Motor neuron (in vitro differentiated cells): ENCODE measurements at regions not wholly inside any gene's neighbourhood (a gene's known extent, or its start where the extent isn't known, plus 50 kb on each side); places are given as distances from the start of the nearest gene placed in this dataset.

ENCODE experiments used
- ATAC-seq, 8 experiments: fragments of 200-7000 bp; cut with Tn5 transposase; replicated peaks in 6 of 8; 2 replicates each; pipeline ENCODE4 v1.8.0; 2021; ENCODE audit warnings: mild to moderate bottlenecking in 8 of 8, moderate library complexity in 8 of 8
- H3K27ac ChIP-seq, 2 donors: fragments of 250-450 bp; sonication (Bioruptor Pico); 2 replicates each; pipeline ENCODE4 v1.9.0; 2021; ENCODE audit warnings: antibody characterized with exemption in 2 of 2, mild to moderate bottlenecking in 2 of 2, moderate library complexity in 1 of 2
- H3K4me1 ChIP-seq, 2 donors: fragments of 250-450 bp; sonication (Bioruptor Pico); replicated peaks in 1 of 2; 2 replicates each; pipeline ENCODE4 v1.6.1; 2021; ENCODE audit warnings: antibody characterized with exemption in 2 of 2, mild to moderate bottlenecking in 2 of 2, moderate library complexity in 1 of 2
- H3K4me3 ChIP-seq, 5 donors: fragments of 250-450 bp; sonication (Bioruptor Pico); 2 replicates each; pipeline ENCODE4 v1.9.0; 2021; ENCODE audit warnings: antibody characterized with exemption in 5 of 5, mild to moderate bottlenecking in 5 of 5, moderate library complexity in 4 of 5
- WGBS, 10 experiments: fragments of 450-650 bp; shearing (Covaris generic); methylation state at CpG; one replicate each; pipeline ENCODE4 v1.0.0; 2022; 5-methylcytosine and 5-hydroxymethylcytosine counted together
- in situ Hi-C, 9 experiments: fragments of 400-800 bp; cut with MboI; loops; one replicate each; pipeline ENCODE4 v1.15.0; 2021; ENCODE audit warnings: low sequenced_read_pairs in 9 of 9, low pct_unique_long_range_greater_than_20kb in 2 of 9; ENCODE audit not compliant: unreplicated experiment in 9 of 9

DNA sequence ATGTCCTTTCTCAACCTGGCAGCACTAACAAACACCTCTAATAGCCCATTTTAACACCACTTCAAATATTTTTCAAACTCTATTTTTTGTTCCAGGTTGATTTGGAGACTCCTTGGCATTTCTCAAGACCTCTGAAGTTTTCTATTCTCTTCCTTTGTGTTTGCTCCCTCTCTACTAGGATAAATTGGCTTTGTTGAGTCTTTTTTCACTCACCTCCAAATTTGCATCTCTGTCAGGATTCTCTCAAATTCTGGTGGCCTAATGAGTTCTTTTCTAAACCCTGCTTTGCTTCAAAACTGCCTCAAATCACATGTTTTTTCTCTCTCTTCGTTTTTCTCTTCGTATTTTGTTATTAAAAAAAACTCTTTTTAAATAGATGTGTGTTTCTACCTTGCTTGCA is 582.2 kb upstream of the ADGRL4 start:
- ATAC-seq = no peak

DNA sequence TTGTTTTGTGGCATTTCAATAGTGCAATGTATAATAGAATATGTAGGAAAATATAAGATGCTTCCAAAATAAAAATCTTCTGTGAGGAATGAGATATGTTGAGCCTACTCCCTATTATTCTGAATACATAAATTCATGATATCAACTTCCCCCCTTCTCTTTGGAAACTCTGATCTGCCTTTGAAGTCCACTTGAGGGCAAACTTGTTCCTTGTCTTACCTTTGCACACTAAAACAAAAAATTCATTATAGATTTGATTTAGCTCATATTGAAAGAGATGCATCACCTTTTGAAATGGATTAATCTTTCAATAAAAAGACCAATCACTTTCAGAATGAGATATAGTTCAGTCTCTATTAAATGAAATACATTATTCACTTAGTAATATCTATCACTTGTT is 580.7 kb upstream of the ADGRL4 start:
- no peak for ATAC-seq
- in situ Hi-C loops = no loop called here
- no peak overlapping the region for H3K4me3 ChIP-seq
- no peak overlapping the region for H3K27ac ChIP-seq
- no peaks in the 10 kb centered on the region for H3K4me1 ChIP-seq

More for the DNA sequence above, 582.2 kb upstream of the ADGRL4 start:
- no peak overlapping the region for H3K4me3 ChIP-seq
- in situ Hi-C loops = no loop called here
- WGBS, 10 experiments = 0 to 76% (median 22%) methylated on average over 1 to 2 of the region's 2 CpGs
- H3K4me1 ChIP-seq = no peaks in the 10 kb centered on the region
- H3K27ac ChIP-seq = no peak overlapping the region

DNA sequence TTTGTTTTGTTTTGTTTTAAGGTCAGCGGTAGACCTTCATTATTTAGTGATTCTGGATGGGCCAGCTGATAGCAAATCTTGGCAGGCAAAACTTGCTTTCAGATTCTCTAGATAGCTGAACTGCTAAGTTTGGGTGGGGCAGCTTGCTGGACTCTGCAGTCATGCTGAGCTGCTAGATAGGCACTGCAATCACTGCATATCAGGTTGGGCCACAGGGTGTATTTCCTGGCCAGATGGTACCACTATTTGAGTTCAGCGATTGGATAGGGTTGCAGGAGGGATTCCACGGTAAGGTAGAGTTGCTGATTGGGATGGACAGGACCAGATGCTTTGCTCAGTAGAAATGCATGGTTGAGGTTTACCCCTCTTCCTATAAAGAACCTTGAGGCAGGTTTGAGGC is 579.3 kb upstream of the ADGRL4 start:
- 47 to 100% (median 90%) methylated on average over 1 to 3 of the region's 3 CpGs; no CpG with 5 or more reads in 1 of the 10 experiments for WGBS, 10 experiments
- H3K4me3 ChIP-seq = no peak overlapping the region
- in situ Hi-C loops = no loop called here
- ATAC-seq = peak in 2 of 8 experiments; percentile 58 to 84
- no peak overlapping the region for H3K27ac ChIP-seq
- H3K4me1 ChIP-seq = no peaks in the 10 kb centered on the region

DNA sequence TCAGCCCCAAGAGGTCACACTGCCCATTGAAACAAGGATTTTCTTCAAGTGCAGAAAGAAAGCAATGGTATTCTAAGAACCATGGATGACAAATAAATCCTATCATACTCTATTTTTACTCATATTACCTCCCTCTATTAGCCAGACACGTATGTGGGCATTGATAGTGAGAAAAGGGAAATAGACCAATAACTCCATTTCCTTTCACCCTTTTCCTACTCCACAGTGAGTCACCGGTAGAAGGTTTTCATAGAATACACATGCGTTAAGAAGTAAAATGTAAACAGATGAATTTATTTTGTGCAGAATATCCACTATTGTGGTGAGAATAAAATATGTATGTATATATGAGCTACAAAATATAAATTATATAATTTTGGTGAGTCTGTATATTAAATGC is 568.9 kb upstream of the ADGRL4 start:
- H3K4me3 ChIP-seq = no peak overlapping the region
- no peak for ATAC-seq
- H3K4me1 ChIP-seq = no peaks in the 10 kb centered on the region
- H3K27ac ChIP-seq = no peak overlapping the region
- 35 to 100% (median 80%) methylated on average over 2 to 3 of the region's 3 CpGs for WGBS, 10 experiments
- in situ Hi-C loops = no loop called here

DNA sequence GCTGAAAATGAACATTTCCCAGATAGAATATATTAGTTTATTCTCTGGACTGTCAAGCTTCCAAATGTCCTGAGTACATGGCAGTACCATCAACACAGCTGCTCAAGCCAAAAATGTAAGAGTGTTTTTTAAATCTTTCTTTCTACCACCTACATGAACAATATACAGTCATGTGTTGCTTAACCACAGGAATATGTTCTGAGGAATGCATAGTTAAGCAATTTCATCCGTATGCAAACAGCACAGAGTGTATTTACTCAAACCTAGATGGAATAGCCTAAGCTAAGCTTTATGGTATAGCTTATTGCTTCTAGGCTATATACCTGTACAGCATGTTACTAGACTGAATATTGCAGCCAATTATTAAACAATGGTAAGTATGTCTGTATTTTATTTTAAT is 561.9 kb upstream of the ADGRL4 start:
- in situ Hi-C loops = no loop called here
- 0 to 100% (median 86%) methylated on average over 1 of the region's 1 CpG; no CpG with 5 or more reads in 1 of the 10 experiments for WGBS, 10 experiments
- H3K4me1 ChIP-seq = no peaks in the 10 kb centered on the region
- H3K4me3 ChIP-seq = no peak overlapping the region
- peak in 3 of 8 experiments; percentile 48 to 84 (median 63) for ATAC-seq
- H3K27ac ChIP-seq = no peak overlapping the region

DNA sequence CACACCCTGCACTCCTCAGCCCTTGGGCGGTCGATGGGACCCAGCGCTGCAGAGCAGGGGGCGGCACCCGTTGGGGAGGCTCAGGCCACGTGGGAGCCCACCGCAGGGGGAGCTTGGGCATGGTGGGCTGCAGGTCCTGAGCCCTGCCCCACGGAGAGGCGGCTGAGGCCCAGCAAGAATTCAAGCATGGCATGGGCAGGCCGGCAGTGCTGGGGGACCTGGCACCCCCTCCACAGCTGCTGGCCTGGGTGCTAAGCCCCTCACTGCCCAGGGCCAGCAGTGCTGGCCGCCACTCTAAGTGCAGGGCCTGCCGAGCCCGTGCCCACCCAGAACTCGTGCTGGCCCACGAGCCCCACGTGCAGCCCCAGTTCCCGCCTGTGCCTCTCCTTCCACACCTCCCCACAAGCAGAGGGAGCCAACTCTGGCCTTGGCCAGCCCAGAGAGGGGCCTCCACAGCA is 555.0 kb upstream of the ADGRL4 start:
- in situ Hi-C loops = no loop called here
- ATAC-seq = no peak
- WGBS, 10 experiments = 100% methylated on average over 3 of the region's 17 CpGs; no CpG with 5 or more reads in 9 of the 10 experiments

DNA sequence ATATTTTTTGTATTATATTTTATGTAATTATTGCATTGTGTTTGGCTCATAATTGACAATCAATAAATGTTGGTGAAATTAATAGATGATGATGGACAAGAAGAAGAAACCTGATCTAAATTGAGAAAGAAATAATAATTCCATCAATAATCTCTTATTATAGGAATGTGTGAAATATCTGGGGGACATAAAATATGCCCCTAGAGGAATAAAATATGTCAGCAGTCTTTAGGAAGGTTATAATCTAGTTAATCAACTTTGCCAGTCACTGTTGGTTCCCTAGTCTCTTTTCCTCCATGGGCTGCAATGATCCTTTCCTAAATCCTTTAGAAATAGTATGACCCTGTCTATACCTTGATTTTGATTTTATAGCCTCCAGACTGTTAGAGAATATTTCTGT is 549.7 kb upstream of the ADGRL4 start:
- no peak overlapping the region for H3K27ac ChIP-seq
- no peak for ATAC-seq
- no peaks in the 10 kb centered on the region for H3K4me1 ChIP-seq
- in situ Hi-C loops = no loop called here
- no peak overlapping the region for H3K4me3 ChIP-seq

More for the DNA sequence above, 555.0 kb upstream of the ADGRL4 start:
- Histone ChIP-seq H3K4me3 (no peak overlapping the region), H3K27ac (no peak overlapping the region), H3K4me1 (no peaks in the 10 kb centered on the region)

DNA sequence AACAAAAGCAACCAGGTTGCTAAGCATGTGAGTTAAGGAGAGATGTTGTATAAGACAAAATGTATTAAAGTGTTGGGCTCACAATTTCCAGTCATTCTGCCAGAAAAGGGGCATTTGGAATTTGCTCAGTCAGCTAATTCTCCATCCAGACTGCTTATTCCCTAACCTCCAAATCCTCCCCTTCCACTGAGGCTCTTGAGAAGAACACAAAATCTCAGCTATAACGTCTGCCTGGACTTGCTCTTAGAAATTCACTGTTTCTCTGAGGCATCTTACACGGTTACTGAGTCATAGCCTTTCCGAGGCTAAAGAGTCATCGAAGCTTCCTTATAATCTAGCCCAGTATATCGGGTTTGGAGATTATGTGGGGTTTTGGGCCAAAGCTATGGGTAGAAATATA is 548.2 kb upstream of the ADGRL4 start:
- in situ Hi-C loops = no loop called here
- WGBS, 10 experiments = 13 to 92% (median 75%) methylated on average over 2 to 5 of the region's 5 CpGs; no CpG with 5 or more reads in 3 of the 10 experiments
- no peaks in the 10 kb centered on the region for H3K4me1 ChIP-seq
- H3K27ac ChIP-seq = no peak overlapping the region
- no peak overlapping the region for H3K4me3 ChIP-seq
- no peak for ATAC-seq

DNA sequence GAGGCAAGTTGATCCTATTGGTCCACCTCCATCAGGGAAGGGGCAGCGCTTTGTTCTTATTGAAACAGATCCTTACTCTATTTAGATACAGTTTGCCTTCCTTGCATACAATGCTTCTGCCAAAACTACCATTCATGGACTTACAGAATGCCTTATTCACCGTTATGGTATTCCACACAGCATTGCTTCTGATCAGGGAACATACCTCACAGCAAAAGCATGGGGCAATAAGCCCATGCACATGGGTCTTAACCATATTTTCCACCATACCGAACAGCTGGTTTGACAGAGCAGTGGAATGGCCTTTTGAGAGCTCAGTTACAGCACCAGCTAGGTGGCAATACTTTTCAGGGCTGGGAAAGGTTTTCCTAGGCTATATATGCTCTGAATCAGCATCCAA is 544.8 kb upstream of the ADGRL4 start:
- Histone ChIP-seq H3K4me3 (no peak overlapping the region), H3K27ac (no peak overlapping the region), H3K4me1 (no peaks in the 10 kb centered on the region)
- in situ Hi-C loops = no loop called here
- ATAC-seq = no peak
- whole genome bisulfite sequencing, 10 experiments = 17 to 100% (median 64%) methylated on average over 1 to 3 of the region's 3 CpGs; no CpG with 5 or more reads in 1 of the 10 experiments

DNA sequence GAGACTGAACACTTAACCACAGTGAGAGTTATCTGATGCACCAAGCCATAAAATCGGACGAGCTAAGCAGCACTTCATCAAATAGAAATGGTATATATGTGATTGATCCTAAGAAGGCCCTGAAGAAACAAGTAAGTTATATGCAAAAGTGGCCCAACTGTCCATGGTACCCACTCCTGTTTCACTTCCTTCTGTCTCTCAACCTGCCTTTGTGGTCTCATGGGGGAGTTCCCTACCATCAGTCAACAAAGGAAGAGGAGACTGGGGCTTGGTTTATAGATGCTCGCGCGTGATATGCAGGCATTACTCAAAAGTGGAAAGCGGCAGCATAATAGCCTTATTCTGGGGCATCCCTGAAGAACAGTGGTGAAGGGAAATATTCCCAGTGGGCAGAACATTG is 543.9 kb upstream of the ADGRL4 start:
- in situ Hi-C loops = no loop called here
- WGBS, 10 experiments = 40 to 100% (median 81%) methylated on average over 1 to 6 of the region's 6 CpGs
- no peak for ATAC-seq
- H3K27ac ChIP-seq = no peak overlapping the region
- no peak overlapping the region for H3K4me3 ChIP-seq
- no peaks in the 10 kb centered on the region for H3K4me1 ChIP-seq

DNA sequence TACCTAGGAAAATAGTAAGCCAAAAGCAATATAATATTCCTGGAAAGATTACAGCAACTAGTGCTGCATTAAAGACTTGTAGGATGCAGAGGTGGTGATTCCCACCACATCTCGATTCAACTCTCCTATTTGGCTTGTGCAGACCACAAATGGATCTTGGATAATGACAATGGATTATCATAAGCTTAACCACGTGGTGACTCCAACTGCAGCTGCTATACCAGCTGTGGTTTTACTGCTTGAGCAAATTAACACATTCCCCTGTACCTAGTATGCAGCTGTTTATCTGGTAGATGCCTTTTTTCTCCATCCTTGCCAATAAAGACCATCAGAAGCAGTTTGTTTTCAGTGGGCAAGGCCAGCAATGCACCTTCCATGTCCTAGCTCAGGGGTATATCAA is 542.7 kb upstream of the ADGRL4 start:
- no peaks in the 10 kb centered on the region for H3K4me1 ChIP-seq
- in situ Hi-C loops = no loop called here
- 0 to 100% (median 59%) methylated on average over 1 to 2 of the region's 2 CpGs; no CpG with 5 or more reads in 4 of the 10 experiments for WGBS, 10 experiments

DNA sequence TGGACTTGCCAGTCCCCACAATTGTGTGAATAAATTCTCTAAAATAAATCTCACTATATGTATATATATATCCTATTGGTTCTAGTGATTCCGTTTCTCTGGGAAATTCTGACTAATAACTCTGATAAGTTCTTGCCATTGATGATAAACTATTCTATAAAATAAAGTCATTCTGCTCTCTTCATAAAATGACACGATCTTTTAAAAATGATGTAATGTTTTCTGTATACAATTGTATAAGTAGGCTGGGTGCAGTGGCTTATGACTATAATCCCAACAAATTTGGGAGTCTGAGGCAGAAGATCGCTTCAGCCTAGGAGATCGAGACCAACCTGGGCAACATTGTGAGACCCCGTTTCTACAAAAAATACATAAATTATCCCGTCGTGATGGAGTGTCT is 541.0 kb upstream of the ADGRL4 start:
- Histone ChIP-seq H3K4me3 (no peak overlapping the region), H3K4me1 (no peaks in the 10 kb centered on the region), H3K27ac (no peak overlapping the region)
- no peak for ATAC-seq
- in situ Hi-C loops = no loop called here
- WGBS, 10 experiments = 19 to 98% (median 90%) methylated on average over 2 to 7 of the region's 7 CpGs; no CpG with 5 or more reads in 1 of the 10 experiments

More for the DNA sequence above, 542.7 kb upstream of the ADGRL4 start:
- ATAC-seq = peak in 1 of 8 experiments; percentile 16
- Histone ChIP-seq H3K4me3 (no peak overlapping the region), H3K27ac (no peak overlapping the region)

DNA sequence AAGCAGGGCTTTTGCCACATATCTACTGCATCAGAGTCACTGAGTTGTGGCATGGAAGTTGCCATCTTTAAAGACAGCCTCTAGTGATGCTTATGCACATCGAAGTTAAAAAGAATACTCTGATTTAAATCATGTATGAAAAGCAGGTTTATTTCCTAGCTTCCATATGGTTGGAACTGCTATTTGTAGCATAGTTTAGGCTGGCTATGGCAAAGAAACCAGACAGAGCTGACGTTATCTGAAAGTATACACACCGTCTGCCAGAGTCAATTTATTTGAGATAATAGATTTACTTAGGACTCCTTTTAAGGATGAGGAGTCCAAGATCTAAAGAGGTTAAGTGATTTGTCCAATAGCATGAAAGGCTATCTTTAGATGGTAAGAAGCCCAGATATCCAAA is 536.9 kb upstream of the ADGRL4 start:
- H3K4me1 ChIP-seq = peaks cover 0 to 4% of the 10 kb centered on the region in 2 donors
- ATAC-seq = no peak
- 12 to 100% (median 91%) methylated on average over 1 to 3 of the region's 3 CpGs for WGBS, 10 experiments
- H3K27ac ChIP-seq = no peak overlapping the region
- in situ Hi-C loops = no loop called here
- no peak overlapping the region for H3K4me3 ChIP-seq

DNA sequence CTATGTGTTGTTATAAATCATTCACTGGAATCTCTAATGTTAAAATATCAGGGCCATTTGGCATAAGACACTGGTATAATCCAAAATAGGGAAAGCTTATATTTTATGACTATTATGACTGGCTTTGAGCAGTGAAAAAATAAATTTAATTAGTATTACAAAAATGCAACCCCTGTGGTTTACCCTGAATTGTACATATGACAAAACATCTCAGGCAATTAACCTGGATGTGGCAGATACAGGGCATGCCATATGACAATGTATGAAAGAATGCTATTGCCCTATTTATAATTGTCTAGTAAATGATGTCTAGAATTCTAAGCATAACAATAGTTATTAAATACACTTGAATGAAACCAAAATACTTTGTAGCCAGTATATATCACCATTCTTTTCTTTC is 532.5 kb upstream of the ADGRL4 start:
- Histone ChIP-seq H3K27ac (no peak overlapping the region), H3K4me1 (peaks cover 0 to 4% of the 10 kb centered on the region in 2 donors), H3K4me3 (no peak overlapping the region)
- in situ Hi-C loops = no loop called here
- no peak for ATAC-seq

DNA sequence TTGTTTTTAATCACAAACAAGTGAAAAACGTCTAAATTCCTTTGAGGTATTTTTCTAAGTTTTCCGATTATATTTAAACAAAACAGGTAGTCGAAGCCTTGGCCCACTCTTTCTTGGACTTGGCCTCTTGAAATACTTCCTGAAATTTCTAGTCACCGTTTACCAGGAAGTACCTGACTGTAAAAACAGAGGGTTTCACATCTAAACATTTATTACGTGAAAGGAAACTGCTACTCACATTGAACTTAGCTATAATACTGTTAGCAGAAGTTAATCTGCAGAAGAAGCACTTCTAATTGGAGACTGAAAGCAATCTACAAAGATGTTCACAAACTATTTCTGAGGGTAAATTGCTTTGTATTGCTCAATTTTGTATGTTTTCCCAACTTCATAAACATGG is 526.0 kb upstream of the ADGRL4 start:
- Histone ChIP-seq H3K4me1 (no peaks in the 10 kb centered on the region), H3K27ac (no peak overlapping the region), H3K4me3 (no peak overlapping the region)
- whole genome bisulfite sequencing, 10 experiments = 2 to 100% (median 71%) methylated on average over 3 to 5 of the region's 5 CpGs
- no peak for ATAC-seq
- in situ Hi-C loops = no loop called here
